H1 (cell line): ENCODE measurements at regions not wholly inside any gene's neighbourhood (a gene's known extent, or its start where the extent isn't known, plus 50 kb on each side); places are given as distances from the start of the nearest gene placed in this dataset.

Source experiments
- CTCF ChIA-PET: fragments of 300-600 bp; sonication (Branson Sonifier 250); formaldehyde crosslinking; loops from one replicate; lab custom pipeline; 2021; ENCODE audit not compliant: partially characterized antibody; lab: Charles Lee
- POLR2A ChIA-PET: fragments of 300-600 bp; sonication (Branson Sonifier 250); formaldehyde crosslinking; loops from one replicate; lab custom pipeline; 2021; ENCODE audit warnings: inconsistent platforms; ENCODE audit not compliant: partially characterized antibody; lab: Charles Lee
- DNase-seq, 2 experiments: peaks; one replicate each; pipeline versions ENCODE4 v3.0.0 to v3.0.0-alpha.2; 2010 to 2022; ENCODE audit warnings: low spot score in 2 of 2, low read depth in 1 of 2, mixed read lengths in 1 of 2
- FAIRE-seq: peaks from 2 replicates; lab custom pipeline; 2011; peaks lifted over from hg19 to GRCh38; lab: Jason Lieb, UNC
- H2AFZ ChIP-seq: 2 replicates; pipeline ENCODE4 v1.8.1; 2012; ENCODE audit warnings: low read length, inconsistent platforms
- H2AK5ac ChIP-seq: 2 replicates; pipeline ENCODE4 v1.6.1; 2013; ENCODE audit warnings: low read depth, low read length
- H2BK120ac ChIP-seq: replicated peaks from 2 replicates; pipeline ENCODE3; 2013; ENCODE audit warnings: low read depth, low read length, inconsistent platforms
- H2BK12ac ChIP-seq: 2 replicates; pipeline ENCODE4 v1.6.1; 2013; ENCODE audit warnings: low read depth, low read length
- H2BK15ac ChIP-seq: 2 replicates; pipeline ENCODE4 v1.6.1; 2013; ENCODE audit warnings: low read length
- H2BK20ac ChIP-seq: 2 replicates; pipeline ENCODE4 v1.6.1; 2013; ENCODE audit warnings: low read length
- H2BK5ac ChIP-seq: 2 replicates; pipeline ENCODE4 v1.6.1; 2013; ENCODE audit warnings: low read depth, low read length
- H3K14ac ChIP-seq: 2 replicates; pipeline ENCODE4 v1.6.1; 2013; ENCODE audit warnings: inconsistent platforms; ENCODE audit not compliant: insufficient read length
- H3K18ac ChIP-seq: 2 replicates; pipeline ENCODE4 v1.6.1; 2013; ENCODE audit warnings: low read length; ENCODE audit errors: extremely low read depth
- H3K23ac ChIP-seq: 2 replicates; pipeline ENCODE4 v1.6.1; 2013; ENCODE audit warnings: inconsistent platforms; ENCODE audit not compliant: insufficient read length
- H3K23me2 ChIP-seq: 2 replicates; pipeline ENCODE4 v1.6.1; 2013; ENCODE audit warnings: low read depth, low read length
- H3K27ac ChIP-seq: 2 replicates; pipeline ENCODE4 v1.6.1; 2011; ENCODE audit warnings: low read depth, low read length, inconsistent platforms
- H3K27me3 ChIP-seq, 4 experiments: replicated peaks in 1 of 4; 1 replicate in 1 of 4; 2 replicates in 3 of 4; pipeline versions ENCODE4 v1.6.1 to v1.8.1; 2011 to 2013; ENCODE audit warnings: low read length in 3 of 4, mild to moderate bottlenecking in 3 of 4, inconsistent platforms in 2 of 4, mixed read lengths in 2 of 4, moderate library complexity in 1 of 4; ENCODE audit not compliant: control insufficient read depth in 3 of 4, insufficient read depth in 3 of 4; ENCODE audit errors: extremely low read depth in 1 of 4
- H3K36me3 ChIP-seq, 4 experiments: 2 replicates each; pipeline versions ENCODE4 v1.6.1 to v1.8.1; 2011 to 2013; ENCODE audit warnings: mild to moderate bottlenecking in 4 of 4, low read length in 3 of 4, moderate library complexity in 2 of 4, control low read depth in 1 of 4, inconsistent platforms in 1 of 4; ENCODE audit not compliant: insufficient read depth in 4 of 4, control insufficient read depth in 2 of 4
- H3K4ac ChIP-seq: replicated peaks from 2 replicates; pipeline ENCODE3; 2013; ENCODE audit warnings: low read length, low read depth, mixed read lengths, inconsistent platforms; ENCODE audit not compliant: insufficient read length
- H3K4me1 ChIP-seq, 4 experiments: replicated peaks in 1 of 4; 1 replicate in 1 of 4; 2 replicates in 3 of 4; pipeline versions ENCODE4 v1.6.1 to v1.8.1; 2011 to 2013; ENCODE audit warnings: low read length in 3 of 4, inconsistent platforms in 2 of 4, mixed read lengths in 1 of 4; ENCODE audit not compliant: insufficient read depth in 4 of 4, control insufficient read depth in 3 of 4
- H3K4me2 ChIP-seq, 2 experiments: 2 replicates each; pipeline versions ENCODE4 v1.6.1 to v1.8.1; 2011 to 2013; ENCODE audit warnings: low read depth in 2 of 2, low read length in 2 of 2, control low read depth in 1 of 2, inconsistent platforms in 1 of 2, mild to moderate bottlenecking in 1 of 2; ENCODE audit not compliant: insufficient read depth in 1 of 2
- H3K4me3 ChIP-seq, 4 experiments: fragments of 200-600, 300-600 bp in 1 of 4; sonication (generic), shearing (Covaris generic), sonication (Bioruptor Twin) in 1 of 4; 2 replicates each; pipeline versions ENCODE4 v1.5.1 to v1.8.1; 2011 to 2016; ENCODE audit warnings: low read length in 4 of 4, low read depth in 3 of 4, control low read depth in 2 of 4, inconsistent platforms in 2 of 4, mild to moderate bottlenecking in 2 of 4, mixed read lengths in 1 of 4, moderate library complexity in 1 of 4; ENCODE audit not compliant: insufficient read depth in 2 of 4; ENCODE audit errors: extremely low read depth in 1 of 4
- H3K56ac ChIP-seq: replicated peaks from 2 replicates; pipeline ENCODE3; 2013; ENCODE audit warnings: low read depth, mild to moderate bottlenecking, mixed read lengths, low read length, inconsistent platforms; ENCODE audit not compliant: insufficient read length
- H3K79me1 ChIP-seq: 2 replicates; pipeline ENCODE4 v1.6.1; 2013; ENCODE audit warnings: low read depth, low read length, control low read depth
- H3K79me2 ChIP-seq, 2 experiments: 2 replicates each; pipeline versions ENCODE4 v1.6.1 to v1.8.1; 2012 to 2013; ENCODE audit warnings: low read length in 2 of 2, mild to moderate bottlenecking in 2 of 2, inconsistent platforms in 1 of 2; ENCODE audit not compliant: insufficient read depth in 2 of 2, control insufficient read depth in 1 of 2
- H3K9ac ChIP-seq, 4 experiments: replicated peaks in 1 of 4; 1 replicate in 1 of 4; 2 replicates in 3 of 4; pipeline versions ENCODE4 v1.6.1 to v1.8.1; 2011 to 2013; ENCODE audit warnings: low read depth in 3 of 4, low read length in 3 of 4, control low read depth in 2 of 4, mild to moderate bottlenecking in 2 of 4, moderate library complexity in 2 of 4, inconsistent platforms in 1 of 4; ENCODE audit errors: extremely low read depth in 1 of 4
- H3K9me3 ChIP-seq, 2 experiments: 2 replicates each; pipeline versions ENCODE4 v1.6.1 to v1.8.1; 2012 to 2013; ENCODE audit warnings: mild to moderate bottlenecking in 2 of 2, moderate library complexity in 2 of 2, control low read depth in 1 of 2, inconsistent platforms in 1 of 2, low read depth in 1 of 2, low read length in 1 of 2, mixed read lengths in 1 of 2; ENCODE audit not compliant: insufficient read depth in 2 of 2
- H4K20me1 ChIP-seq, 2 experiments: replicated peaks in 1 of 2; 2 replicates each; pipeline versions ENCODE3 to v1.8.1; 2011 to 2013; ENCODE audit warnings: inconsistent platforms in 2 of 2, low read length in 2 of 2, mild to moderate bottlenecking in 1 of 2; ENCODE audit not compliant: insufficient read depth in 2 of 2, control insufficient read depth in 1 of 2
- H4K5ac ChIP-seq: 2 replicates; pipeline ENCODE4 v1.6.1; 2013; ENCODE audit warnings: low read length, low read depth, mixed read lengths, inconsistent platforms; ENCODE audit not compliant: insufficient read length
- H4K8ac ChIP-seq: 2 replicates; pipeline ENCODE4 v1.8.0; 2013; ENCODE audit warnings: mild to moderate bottlenecking, moderate library complexity, low read length, inconsistent platforms; ENCODE audit not compliant: insufficient read depth; ENCODE audit errors: extremely low read depth
- H4K91ac ChIP-seq: replicated peaks from 2 replicates; pipeline ENCODE3; 2013; ENCODE audit warnings: low read length, mixed read lengths, inconsistent platforms; ENCODE audit not compliant: insufficient read length
- FOSL1 ChIP-seq: IDR thresholded peaks from 2 replicates; pipeline ENCODE4 v1.6.1; 2011; ENCODE audit warnings: mild to moderate bottlenecking, low read depth, low read length, moderate library complexity; ENCODE audit not compliant: insufficient read depth
- POU5F1 ChIP-seq: IDR thresholded peaks from 2 replicates; pipeline ENCODE4 v1.6.1; 2011; ENCODE audit warnings: low read depth, mild to moderate bottlenecking, low read length, moderate library complexity
- SP1 ChIP-seq: IDR thresholded peaks from 2 replicates; pipeline ENCODE4 v1.6.1; 2011; ENCODE audit warnings: low read depth, low read length
- TBP ChIP-seq: IDR thresholded peaks from 2 replicates; pipeline ENCODE4 v1.6.1; 2011; ENCODE audit warnings: low read depth, low read length, improper control_type of control experiment
- WGBS, 2 experiments: shearing (Covaris generic) in 1 of 2; methylation state at CpG; one replicate each; pipeline versions ENCODE4 v1.1.6 to v1.1.7; 2013 to 2015; ENCODE audit warnings: low lambda C conversion rate in 2 of 2, mixed read lengths in 2 of 2, inconsistent platforms in 1 of 2, low coverage in 1 of 2, missing lambda C conversion rate in 1 of 2; ENCODE audit not compliant: insufficient replicate concordance in 2 of 2, insufficient coverage in 1 of 2, insufficient read length in 1 of 2; ENCODE audit errors: extremely low coverage in 1 of 2, missing lambda C conversion rate in 1 of 2; 5-methylcytosine and 5-hydroxymethylcytosine counted together

- Histone ChIP-seq H3K18ac (no peak overlapping the region), H2BK15ac (no peak overlapping the region), H2BK20ac (no peak overlapping the region), H3K79me1 (no peaks in the 10 kb centered on the region), H3K4ac (no peak overlapping the region), H3K4me1 (no peaks in the 10 kb centered on the region), H4K91ac (no peak overlapping the region), H3K4me2 (no peak overlapping the region), H2AK5ac (no peak overlapping the region), H4K5ac (no peak overlapping the region), H3K79me2 (no peaks in the 10 kb centered on the region), H3K36me3 (no peaks in the 10 kb centered on the region), H4K20me1 (no peaks in the 10 kb centered on the region), H2BK12ac (no peak overlapping the region), H4K8ac (no peak overlapping the region), H3K4me3 (no peak overlapping the region), H3K9me3 (no peaks in the 10 kb centered on the region), H2BK5ac (no peak overlapping the region), H3K27me3 (no peaks in the 10 kb centered on the region), H3K23ac (no peak overlapping the region), H2BK120ac (no peak overlapping the region), H3K23me2 (no peaks in the 10 kb centered on the region)
- DNase-seq (no peak), FAIRE-seq (no peak)
- POLR2A ChIA-PET: no interaction called here
- CTCF ChIA-PET: interaction anchor here (0.6 to 0.9 kb wide), 2 partner anchors 13 to 45 kb away, joined by 3 to 4 read pairs; no protein-coding TSS in a partner anchor
- TF ChIP-seq SP1: no peak
- no peak for TF ChIP-seq FOSL1
- no peak for TF ChIP-seq TBP
- no peak for TF ChIP-seq POU5F1
- TF ChIP-seq, all 59 proteins: peak for 0
- no peak overlapping the region for H3K27ac ChIP-seq
- H3K9ac ChIP-seq: no peak overlapping the region
- 95% methylated on average over 5 of the region's 5 CpGs; no CpG with 5 or more reads in 1 of the 2 experiments for WGBS, 2 experiments
- no peak overlapping the region for H3K14ac ChIP-seq
- H2AFZ ChIP-seq: no peak overlapping the region
- H3K56ac ChIP-seq: no peak overlapping the region
Measured at GRCh38 chr13:63614874-63615612, 2199.4 kb upstream of the PCDH20 start.
